ENCODE measurements at regions not wholly inside any gene's neighbourhood (a gene's known extent, or its start where the extent isn't known, plus 50 kb on each side); places are given as distances from the start of the nearest gene placed in this dataset.

GRCh38 chr7:26925768-26926167 is 61.4 kb upstream of the SKAP2 start (continued):
- TF ChIP-seq, protein P1, sequence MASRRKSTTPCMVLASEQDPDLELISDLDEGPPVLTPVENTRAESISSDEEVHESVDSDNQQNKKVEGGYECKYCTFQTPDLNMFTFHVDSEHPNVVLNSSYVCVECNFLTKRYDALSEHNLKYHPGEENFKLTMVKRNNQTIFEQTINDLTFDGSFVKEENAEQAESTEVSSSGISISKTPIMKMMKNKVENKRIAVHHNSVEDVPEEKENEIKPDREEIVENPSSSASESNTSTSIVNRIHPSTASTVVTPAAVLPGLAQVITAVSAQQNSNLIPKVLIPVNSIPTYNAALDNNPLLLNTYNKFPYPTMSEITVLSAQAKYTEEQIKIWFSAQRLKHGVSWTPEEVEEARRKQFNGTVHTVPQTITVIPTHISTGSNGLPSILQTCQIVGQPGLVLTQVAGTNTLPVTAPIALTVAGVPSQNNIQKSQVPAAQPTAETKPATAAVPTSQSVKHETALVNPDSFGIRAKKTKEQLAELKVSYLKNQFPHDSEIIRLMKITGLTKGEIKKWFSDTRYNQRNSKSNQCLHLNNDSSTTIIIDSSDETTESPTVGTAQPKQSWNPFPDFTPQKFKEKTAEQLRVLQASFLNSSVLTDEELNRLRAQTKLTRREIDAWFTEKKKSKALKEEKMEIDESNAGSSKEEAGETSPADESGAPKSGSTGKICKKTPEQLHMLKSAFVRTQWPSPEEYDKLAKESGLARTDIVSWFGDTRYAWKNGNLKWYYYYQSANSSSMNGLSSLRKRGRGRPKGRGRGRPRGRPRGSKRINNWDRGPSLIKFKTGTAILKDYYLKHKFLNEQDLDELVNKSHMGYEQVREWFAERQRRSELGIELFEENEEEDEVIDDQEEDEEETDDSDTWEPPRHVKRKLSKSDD (conservative IDR thresholded peaks at IDR 0.05; ENCODE audit: low read length) = no peak
- TF ChIP-seq EWSR1 (IDR thresholded peaks at IDR 0.05; ENCODE audit: borderline replicate concordance, low read depth, partially characterized antibody) (no peak), CTCF (IDR thresholded peaks at IDR 0.05 in 2 of 3, conservative IDR thresholded peaks at IDR 0.05 in 1 of 3; ENCODE audit: insufficient read depth in 2 of 3, low read depth in 1 of 3, low read length in 3 of 3) (no peak), CLOCK (CRISPR knock-in tag; IDR thresholded peaks at IDR 0.05; ENCODE audit: borderline replicate concordance) (no peak), ADNP (tag; IDR thresholded peaks at IDR 0.05) (no peak), BRF2 (IDR thresholded peaks at IDR 0.05; ENCODE audit: borderline replicate concordance, insufficient read depth, insufficient read length) (no peak), SMC3 (conservative IDR thresholded peaks at IDR 0.05; ENCODE audit: insufficient read depth, low read depth, low read length) (no peak)

All from K562 (cell line).